Endothelial cell of umbilical vein (primary cell): ENCODE measurements at regions not wholly inside any gene's neighbourhood (a gene's known extent, or its start where the extent isn't known, plus 50 kb on each side); places are given as distances from the start of the nearest gene placed in this dataset.

Experiments
- BruUV-seq: library from RNA; stranded (reverse); fragments of 400-500 nt; replicated peaks from 2 replicates; lab custom pipeline; 2021; lab: Mats Ljungman, UMichigan
- CTCF ChIA-PET: fragments of 300-600, 350-600 bp; sonication (Branson Sonifier 250); formaldehyde crosslinking; loops from one replicate; lab custom pipeline; 2021; ENCODE audit warnings: antibody characterized with exemption, inconsistent platforms; lab: Charles Lee
- POLR2A ChIA-PET: fragments of 300-600, 350-600 bp; sonication (Branson Sonifier 250); formaldehyde crosslinking; loops from one replicate; lab custom pipeline; 2021; ENCODE audit warnings: antibody characterized with exemption, inconsistent platforms; lab: Charles Lee
- DNase-seq: peaks from one replicate; pipeline ENCODE4 v3.0.0-alpha.2; 2011; ENCODE audit warnings: low read depth, low spot score
- FAIRE-seq: peaks from 2 replicates; lab custom pipeline; 2011; peaks lifted over from hg19 to GRCh38; lab: Jason Lieb, UNC
- H2AFZ ChIP-seq: 2 replicates; pipeline ENCODE4 v1.6.0; 2012; ENCODE audit warnings: low read depth, low read length, control low read depth, inconsistent platforms
- H3K27ac ChIP-seq: 2 replicates; pipeline ENCODE4 v1.5.1; 2011; ENCODE audit warnings: low read depth, mild to moderate bottlenecking, control low read depth, low read length, moderate library complexity; ENCODE audit not compliant: insufficient read depth
- H3K27me3 ChIP-seq, 2 experiments: 2 replicates each; pipeline versions ENCODE4 v1.6.0 to v1.6.1; 2011; ENCODE audit warnings: low read length in 2 of 2, mixed read lengths in 1 of 2; ENCODE audit not compliant: control insufficient read depth in 2 of 2, insufficient read depth in 2 of 2
- H3K36me3 ChIP-seq, 2 experiments: 2 replicates in 1 of 2; 3 replicates in 1 of 2; pipeline ENCODE4 v1.5.1; 2011; ENCODE audit warnings: low read length in 2 of 2, mild to moderate bottlenecking in 1 of 2, moderate library complexity in 1 of 2; ENCODE audit not compliant: control insufficient read depth in 2 of 2, insufficient read depth in 2 of 2; ENCODE audit errors: extremely low read depth in 1 of 2
- H3K4me1 ChIP-seq: 3 replicates; pipeline ENCODE4 v1.5.1; 2011; ENCODE audit warnings: mild to moderate bottlenecking, low read length; ENCODE audit not compliant: control insufficient read depth, insufficient read depth; ENCODE audit errors: extremely low read depth
- H3K4me2 ChIP-seq: 2 replicates; pipeline ENCODE4 v1.6.1; 2011; ENCODE audit warnings: low read length, control low read depth, mixed read lengths; ENCODE audit not compliant: insufficient read depth
- H3K4me3 ChIP-seq, 3 experiments: fragments of 200-600 bp in 1 of 3; sonication (generic), shearing (Covaris generic) in 1 of 3; replicated peaks in 1 of 3; 2 replicates each; pipeline ENCODE4 v1.5.1; 2011 to 2016; ENCODE audit warnings: control low read depth in 3 of 3, low read length in 3 of 3, mild to moderate bottlenecking in 2 of 3, inconsistent platforms in 1 of 3, low read depth in 1 of 3, moderate library complexity in 1 of 3; ENCODE audit not compliant: insufficient read depth in 1 of 3
- H3K79me2 ChIP-seq: 2 replicates; pipeline ENCODE4 v1.6.0; 2012; ENCODE audit warnings: low read length, inconsistent platforms; ENCODE audit not compliant: control insufficient read depth, insufficient read depth
- H3K9ac ChIP-seq: replicated peaks from 2 replicates; pipeline ENCODE3; 2011; ENCODE audit warnings: low read length, control low read depth; ENCODE audit not compliant: insufficient read depth; ENCODE audit errors: extremely low read depth
- H3K9me1 ChIP-seq: replicated peaks from 3 replicates; pipeline ENCODE4 v1.6.0; 2011; ENCODE audit warnings: mild to moderate bottlenecking, low read length; ENCODE audit not compliant: control insufficient read depth, insufficient read depth; ENCODE audit errors: extremely low read depth
- H3K9me3 ChIP-seq: replicated peaks from 2 replicates; pipeline ENCODE4 v1.5.1; 2012; ENCODE audit warnings: low read length, inconsistent platforms; ENCODE audit not compliant: control insufficient read depth, insufficient read depth
- H4K20me1 ChIP-seq: replicated peaks from 2 replicates; pipeline ENCODE3; 2011; ENCODE audit warnings: mild to moderate bottlenecking, low read length; ENCODE audit not compliant: control insufficient read depth, insufficient read depth; ENCODE audit errors: extremely low read depth
- CTCF ChIP-seq, 2 donors: IDR thresholded peaks; 1 replicate in 1 of 2; 2 replicates in 1 of 2; pipeline ENCODE4 v1.5.1; 2011; ENCODE audit warnings: low read length in 2 of 2, mild to moderate bottlenecking in 2 of 2, moderate library complexity in 2 of 2, control low read depth in 1 of 2, inconsistent platforms in 1 of 2, low read depth in 1 of 2; ENCODE audit not compliant: insufficient read depth in 1 of 2; ENCODE audit errors: extremely low read depth in 1 of 2
- EZH2 ChIP-seq: IDR thresholded peaks from 2 replicates; pipeline ENCODE4 v1.6.1; 2012; ENCODE audit warnings: borderline replicate concordance, low read depth, mild to moderate bottlenecking, moderate library complexity, low read length, inconsistent platforms; ENCODE audit not compliant: severe bottlenecking
- FOS ChIP-seq: IDR thresholded peaks from 2 replicates; pipeline ENCODE4 v1.6.1; 2011; ENCODE audit warnings: mild to moderate bottlenecking, low read length, moderate library complexity, borderline replicate concordance; ENCODE audit not compliant: insufficient read depth
- GATA2 ChIP-seq: IDR thresholded peaks from 2 replicates; pipeline ENCODE4 v1.7.0; 2011; ENCODE audit warnings: low read depth, mild to moderate bottlenecking, moderate library complexity, mixed read lengths, low read length; ENCODE audit not compliant: insufficient read length, insufficient read depth
- JUN ChIP-seq: IDR thresholded peaks from 2 replicates; pipeline ENCODE4 v1.6.1; 2011; ENCODE audit warnings: borderline replicate concordance, low read depth; ENCODE audit not compliant: insufficient read length, insufficient read depth
- MAX ChIP-seq: IDR thresholded peaks from 2 replicates; pipeline ENCODE4 v1.6.1; 2011; ENCODE audit not compliant: insufficient read depth, insufficient read length
- MYC ChIP-seq: IDR thresholded peaks from one replicate; pipeline ENCODE4 v1.6.1; 2011; ENCODE audit warnings: mild to moderate bottlenecking, low read depth, low read length
- POLR2A ChIP-seq: IDR thresholded peaks from 2 replicates; pipeline ENCODE4 v1.6.1; 2012; ENCODE audit warnings: low read depth, mild to moderate bottlenecking, control low read depth, low read length
- POLR2AphosphoS5 ChIP-seq: IDR thresholded peaks from 2 replicates; pipeline ENCODE4 v1.6.1; 2012; ENCODE audit warnings: low read depth, mild to moderate bottlenecking, control low read depth, low read length, moderate library complexity; ENCODE audit not compliant: insufficient read depth
- dilution Hi-C: fragments of 300-500 bp; cut with MboI; formaldehyde crosslinking; loops from one replicate; pipeline ENCODE4 v1.15.0; 2019; ENCODE audit warnings: low sequenced_read_pairs; ENCODE audit not compliant: extremely low pct_ligation_motif_present
- intact Hi-C: fragments of 100-400 bp; cut with micrococcal nuclease; formaldehyde crosslinking; loops from one replicate; pipeline ENCODE4 v1.10.0; 2022

- BruUV-seq, result no TSS peak
- H3K4me2 ChIP-seq, result no peak overlapping the region
- FAIRE-seq (no peak), DNase-seq (no peak)
- no peak overlapping the region for H3K9ac ChIP-seq
- H3K27ac ChIP-seq, result no peak overlapping the region
- H3K4me3 ChIP-seq, result no peak overlapping the region
- intact Hi-C loops, result no loop called here
- TF ChIP-seq GATA2 (no peak), CTCF (IDR thresholded peaks at IDR 0.05; ENCODE audit: extremely low read depth in 1 of 2, insufficient read depth in 1 of 2, low read depth in 1 of 2, low read length in 2 of 2) (no peak), POLR2A (no peak), MAX (no peak), MYC (no peak), EZH2 (no peak), POLR2AphosphoS5 (no peak), FOS (no peak), JUN (no peak)
- ChIA-PET CTCF (interaction anchor here (1.1 to 2.3 kb wide), 5 partner anchors 17 to 107 kb away, joined by 3 to 6 read pairs (median 3); no protein-coding TSS in a partner anchor), POLR2A (no interaction called here)
- no peaks in the 10 kb centered on the region for H3K36me3 ChIP-seq
- H3K27me3 ChIP-seq, result no peaks in the 10 kb centered on the region
- H3K4me1 ChIP-seq, result peaks cover 6% of the 10 kb centered on the region
- no peaks in the 10 kb centered on the region for H4K20me1 ChIP-seq
- H3K9me1 ChIP-seq, result no peaks in the 10 kb centered on the region
- H2AFZ ChIP-seq, result no peak overlapping the region
- H3K79me2 ChIP-seq, result no peaks in the 10 kb centered on the region
- no peaks in the 10 kb centered on the region for H3K9me3 ChIP-seq
- dilution Hi-C loops, result no loop called here
Measured at GRCh38 chr12:19614601-19615383, 175.5 kb downstream of the AEBP2 start.
